Vagina (tissue), 2 donors: ENCODE measurements at regions not wholly inside any gene's neighbourhood (a gene's known extent, or its start where the extent isn't known, plus 50 kb on each side); places are given as distances from the start of the nearest gene placed in this dataset.

ENCODE experiments used
- DNase-seq, 2 donors: peaks; one replicate each; pipeline ENCODE4 v3.0.0-alpha.2; 2017; ENCODE audit errors: extremely low spot score in 2 of 2
- H3K27ac ChIP-seq: fragments of 200-600 bp; sonication (generic); one replicate; pipeline ENCODE4 v1.5.1; 2019
- H3K27me3 ChIP-seq: fragments of 200-600 bp; sonication (generic); one replicate; pipeline ENCODE4 v1.5.1; 2019
- H3K36me3 ChIP-seq, 2 donors: fragments of 200-600 bp; sonication (generic); one replicate each; pipeline ENCODE4 v1.5.1; 2017 to 2019
- H3K4me1 ChIP-seq: fragments of 200-600 bp; sonication (generic); one replicate; pipeline ENCODE4 v1.5.1; 2019
- H3K4me3 ChIP-seq, 2 donors: fragments of 200-600 bp; sonication (generic); 1 replicate in 1 of 2; 2 replicates in 1 of 2; pipeline ENCODE4 v1.5.1; 2016 to 2019
- H3K9me3 ChIP-seq: fragments of 200-600 bp; sonication (generic); one replicate; pipeline ENCODE4 v1.5.1; 2019
- CTCF ChIP-seq, 3 experiments: fragments of 450-650 bp in 2 of 3; fragments of 200-600 bp in 1 of 3; sonication (generic) in 1 of 3; IDR thresholded peaks; one replicate each; pipeline ENCODE4 v1.5.1; 2017 to 2019; ENCODE audit warnings: antibody characterized with exemption in 3 of 3, mild to moderate bottlenecking in 2 of 3, moderate library complexity in 2 of 3
- POLR2A ChIP-seq, 2 donors: fragments of 450-650 bp; IDR thresholded peaks; one replicate each; pipeline ENCODE4 v1.6.1; 2017; ENCODE audit warnings: antibody characterized with exemption in 2 of 2, mild to moderate bottlenecking in 2 of 2, moderate library complexity in 2 of 2
- POLR2AphosphoS5 ChIP-seq, 2 donors: sonication (generic); formaldehyde crosslinking; IDR thresholded peaks; one replicate each; pipeline ENCODE4 v1.9.0; 2017; ENCODE audit warnings: antibody characterized with exemption in 2 of 2, mild to moderate bottlenecking in 2 of 2, low read depth in 1 of 2; ENCODE audit not compliant: insufficient read depth in 1 of 2
- intact Hi-C: fragments of 100-400 bp; cut with DNase I; formaldehyde crosslinking; loops from one replicate; pipeline ENCODE4 v1.15.1; 2023

GRCh38 chr18:43825768-43826167 lies 548.5 kb upstream of the SYT4 start:
- H3K4me3 ChIP-seq: no peak overlapping the region
- intact Hi-C loops: no loop called here
- DNase-seq: no peak
- no peak overlapping the region for H3K27ac ChIP-seq
- TF ChIP-seq POLR2AphosphoS5 (IDR thresholded peaks at IDR 0.05; ENCODE audit: insufficient read depth in 1 of 2, low read depth in 1 of 2) (no peak), POLR2A (IDR thresholded peaks at IDR 0.05) (no peak), CTCF (IDR thresholded peaks at IDR 0.05) (no peak)
- H3K36me3 ChIP-seq: no peaks in the 10 kb centered on the region
- no peaks in the 10 kb centered on the region for H3K27me3 ChIP-seq
- peaks cover 3% of the 10 kb centered on the region for H3K4me1 ChIP-seq
- no peaks in the 10 kb centered on the region for H3K9me3 ChIP-seq

GRCh38 chr18:43826215-43826614 lies 548.9 kb upstream of the SYT4 start:
- no peaks in the 10 kb centered on the region for H3K9me3 ChIP-seq
- H3K36me3 ChIP-seq: no peaks in the 10 kb centered on the region
- H3K27me3 ChIP-seq: no peaks in the 10 kb centered on the region
- TF ChIP-seq POLR2AphosphoS5 (IDR thresholded peaks at IDR 0.05; ENCODE audit: insufficient read depth in 1 of 2, low read depth in 1 of 2): no peak
- TF ChIP-seq CTCF (IDR thresholded peaks at IDR 0.05): no peak
- TF ChIP-seq POLR2A (IDR thresholded peaks at IDR 0.05): no peak
- H3K4me3 ChIP-seq: no peak overlapping the region
- H3K4me1 ChIP-seq: peaks cover 6% of the 10 kb centered on the region
- intact Hi-C loops: no loop called here
- no peak overlapping the region for H3K27ac ChIP-seq
- DNase-seq: no peak

DNA sequence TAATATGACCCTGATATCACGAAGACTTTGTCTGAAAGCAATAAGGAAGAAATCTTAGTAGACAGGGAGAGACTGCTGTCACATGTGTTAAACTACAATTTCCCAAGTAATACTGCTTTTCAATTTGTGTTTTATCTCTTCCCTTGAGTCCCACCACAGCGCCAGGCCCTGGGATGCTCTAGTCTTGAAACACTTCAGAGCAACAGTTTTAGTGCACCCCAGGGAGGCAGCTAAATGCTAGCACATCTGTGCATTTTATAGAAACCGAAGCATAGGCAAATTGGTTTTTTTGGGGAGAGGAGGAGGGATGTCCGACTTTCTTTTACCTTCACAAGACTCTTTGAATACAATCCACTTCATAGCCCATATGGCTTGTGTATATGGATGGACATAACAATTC lies 550.0 kb upstream of the SYT4 start:
- DNase-seq: no peak
- intact Hi-C loops: no loop called here
- TF ChIP-seq POLR2A (IDR thresholded peaks at IDR 0.05) (no peak), CTCF (IDR thresholded peaks at IDR 0.05) (no peak), POLR2AphosphoS5 (IDR thresholded peaks at IDR 0.05; ENCODE audit: insufficient read depth in 1 of 2, low read depth in 1 of 2) (no peak)

GRCh38 chr18:43830303-43830702 lies 553.0 kb upstream of the SYT4 start:
- TF ChIP-seq POLR2A (IDR thresholded peaks at IDR 0.05) (no peak), CTCF (IDR thresholded peaks at IDR 0.05) (no peak), POLR2AphosphoS5 (IDR thresholded peaks at IDR 0.05; ENCODE audit: insufficient read depth in 1 of 2, low read depth in 1 of 2) (no peak)
- intact Hi-C loops: no loop called here
- H3K27me3 ChIP-seq: no peaks in the 10 kb centered on the region
- DNase-seq: no peak
- no peak overlapping the region for H3K4me3 ChIP-seq
- no peak overlapping the region for H3K27ac ChIP-seq
- H3K36me3 ChIP-seq: no peaks in the 10 kb centered on the region
- no peaks in the 10 kb centered on the region for H3K9me3 ChIP-seq
- peaks cover 6% of the 10 kb centered on the region for H3K4me1 ChIP-seq

More for the DNA sequence above, 550.0 kb upstream of the SYT4 start:
- H3K27ac ChIP-seq: no peak overlapping the region
- no peaks in the 10 kb centered on the region for H3K9me3 ChIP-seq
- no peaks in the 10 kb centered on the region for H3K36me3 ChIP-seq
- no peaks in the 10 kb centered on the region for H3K27me3 ChIP-seq
- peaks cover 6% of the 10 kb centered on the region for H3K4me1 ChIP-seq
- no peak overlapping the region for H3K4me3 ChIP-seq

GRCh38 chr18:43830947-43831346 lies 553.7 kb upstream of the SYT4 start:
- Histone ChIP-seq H3K4me3 (no peak overlapping the region), H3K27me3 (no peaks in the 10 kb centered on the region), H3K4me1 (peaks cover 6% of the 10 kb centered on the region), H3K27ac (no peak overlapping the region), H3K36me3 (no peaks in the 10 kb centered on the region), H3K9me3 (no peaks in the 10 kb centered on the region)
- TF ChIP-seq CTCF (IDR thresholded peaks at IDR 0.05): no peak
- no peak for TF ChIP-seq POLR2A (IDR thresholded peaks at IDR 0.05)
- DNase-seq: no peak
- intact Hi-C loops: no loop called here
